Thyroid gland (tissue), 4 donors: ENCODE measurements at regions not wholly inside any gene's neighbourhood (a gene's known extent, or its start where the extent isn't known, plus 50 kb on each side); places are given as distances from the start of the nearest gene placed in this dataset.

Experiments used
- POLR2A ChIP-seq, 2 donors: fragments of 450-650 bp; IDR thresholded peaks; one replicate each; pipeline ENCODE4 v1.6.1; 2017; ENCODE audit warnings: antibody characterized with exemption in 2 of 2, mild to moderate bottlenecking in 2 of 2, moderate library complexity in 1 of 2
- TF ChIP-seq, protein P1 (sequence below), 6 experiments: fragments of 200-600 bp in 3 of 6; fragments of 450-650 bp in 3 of 6; sonication (generic) in 3 of 6; IDR thresholded peaks; one replicate each; pipeline ENCODE4 v1.5.1; 2016 to 2019; ENCODE audit warnings: antibody characterized with exemption in 6 of 6, mild to moderate bottlenecking in 2 of 6, inconsistent platforms in 1 of 6, moderate library complexity in 1 of 6

DNA sequence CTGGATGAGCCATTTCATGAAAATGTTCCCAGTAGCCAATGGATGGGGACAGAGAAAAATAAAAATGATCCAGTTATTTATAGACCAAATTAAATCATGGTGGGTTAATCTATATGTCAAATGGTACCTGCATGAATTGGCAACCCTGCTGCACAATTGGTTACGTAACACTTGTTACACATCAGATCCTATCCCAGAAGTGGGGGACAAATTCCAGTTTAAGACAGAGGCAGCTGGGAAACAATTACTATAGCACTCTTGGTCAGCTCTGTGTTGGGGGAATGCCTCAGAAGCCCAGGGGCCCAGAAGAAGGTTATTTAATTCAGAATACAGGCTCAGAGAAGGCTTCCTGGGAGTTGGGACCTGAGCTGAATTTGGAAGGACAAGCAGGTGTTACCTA is 81.1 kb upstream of the FLT1 start:
- TF ChIP-seq, protein P1, sequence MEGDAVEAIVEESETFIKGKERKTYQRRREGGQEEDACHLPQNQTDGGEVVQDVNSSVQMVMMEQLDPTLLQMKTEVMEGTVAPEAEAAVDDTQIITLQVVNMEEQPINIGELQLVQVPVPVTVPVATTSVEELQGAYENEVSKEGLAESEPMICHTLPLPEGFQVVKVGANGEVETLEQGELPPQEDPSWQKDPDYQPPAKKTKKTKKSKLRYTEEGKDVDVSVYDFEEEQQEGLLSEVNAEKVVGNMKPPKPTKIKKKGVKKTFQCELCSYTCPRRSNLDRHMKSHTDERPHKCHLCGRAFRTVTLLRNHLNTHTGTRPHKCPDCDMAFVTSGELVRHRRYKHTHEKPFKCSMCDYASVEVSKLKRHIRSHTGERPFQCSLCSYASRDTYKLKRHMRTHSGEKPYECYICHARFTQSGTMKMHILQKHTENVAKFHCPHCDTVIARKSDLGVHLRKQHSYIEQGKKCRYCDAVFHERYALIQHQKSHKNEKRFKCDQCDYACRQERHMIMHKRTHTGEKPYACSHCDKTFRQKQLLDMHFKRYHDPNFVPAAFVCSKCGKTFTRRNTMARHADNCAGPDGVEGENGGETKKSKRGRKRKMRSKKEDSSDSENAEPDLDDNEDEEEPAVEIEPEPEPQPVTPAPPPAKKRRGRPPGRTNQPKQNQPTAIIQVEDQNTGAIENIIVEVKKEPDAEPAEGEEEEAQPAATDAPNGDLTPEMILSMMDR (IDR thresholded peaks at IDR 0.05), result no peak
- no peak for TF ChIP-seq POLR2A (IDR thresholded peaks at IDR 0.05)
